NCI-H226 (cell line): ENCODE measurements at regions not wholly inside any gene's neighbourhood (a gene's known extent, or its start where the extent isn't known, plus 50 kb on each side); places are given as distances from the start of the nearest gene placed in this dataset.
"Not testable (repeated sequence)": the region's sequence is repeated elsewhere in the genome, so short reads cannot be mapped to it uniquely, and the experiment has no call there.

Experiments used
- DNase-seq: peaks from one replicate; pipeline ENCODE4 v3.0.0-alpha.2; 2015

GRCh38 chr13:44697058-44697457 is 120.9 kb upstream of the TSC22D1 start:
- DNase-seq = no peak

- no peak for DNase-seq
These were observed 119.4 kb upstream of the TSC22D1 start for GRCh38 chr13:44695520-44695919.

DNA sequence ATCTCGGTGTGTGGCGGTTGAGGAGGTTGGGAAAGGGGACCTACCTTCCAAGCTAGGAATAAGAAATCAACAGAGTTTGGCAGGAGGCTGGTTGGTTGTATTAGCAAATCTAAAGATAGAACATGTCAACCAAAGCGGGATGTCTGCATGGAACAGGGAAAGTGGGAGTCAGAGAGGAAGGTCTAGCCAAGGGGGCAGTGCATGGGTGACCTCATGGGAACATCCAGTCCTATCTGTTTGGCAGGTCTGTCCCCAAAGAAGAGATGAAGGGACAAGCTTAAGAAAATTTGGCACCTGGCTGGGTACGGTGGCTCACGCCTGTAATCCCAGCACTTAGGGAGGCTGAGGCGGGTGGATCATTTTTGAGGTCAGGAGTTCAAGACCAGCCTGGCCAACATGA is 118.7 kb upstream of the TSC22D1 start:
- DNase-seq = no peak

DNA sequence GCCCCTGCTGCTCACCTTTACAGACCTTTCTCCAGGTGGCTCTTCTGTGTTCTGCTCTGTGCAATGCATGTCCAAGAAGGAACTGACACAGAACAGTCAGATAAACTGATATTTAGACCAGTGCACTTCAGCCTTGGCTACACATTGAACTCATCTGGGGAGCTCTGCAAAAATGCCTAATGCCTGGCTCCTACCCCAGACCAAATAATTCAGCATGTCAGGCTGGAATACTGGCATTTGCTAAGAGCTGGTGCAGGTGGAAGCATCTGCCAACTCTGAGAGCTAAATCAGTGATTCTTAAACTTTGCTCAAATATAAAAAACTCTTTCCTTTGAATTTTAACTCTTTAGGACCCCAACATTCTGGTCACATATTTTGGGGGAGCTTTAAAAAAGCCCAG is 118.2 kb upstream of the TSC22D1 start:
- DNase-seq = no peak

- DNase-seq = no peak
These were observed 117.1 kb upstream of the TSC22D1 start for GRCh38 chr13:44693156-44693764.

GRCh38 chr13:44692173-44692713 is 116.1 kb upstream of the TSC22D1 start:
- DNase-seq = peak; percentile 36

- DNase-seq = no peak
These were observed 114.2 kb upstream of the TSC22D1 start for GRCh38 chr13:44690376-44690775.

DNA sequence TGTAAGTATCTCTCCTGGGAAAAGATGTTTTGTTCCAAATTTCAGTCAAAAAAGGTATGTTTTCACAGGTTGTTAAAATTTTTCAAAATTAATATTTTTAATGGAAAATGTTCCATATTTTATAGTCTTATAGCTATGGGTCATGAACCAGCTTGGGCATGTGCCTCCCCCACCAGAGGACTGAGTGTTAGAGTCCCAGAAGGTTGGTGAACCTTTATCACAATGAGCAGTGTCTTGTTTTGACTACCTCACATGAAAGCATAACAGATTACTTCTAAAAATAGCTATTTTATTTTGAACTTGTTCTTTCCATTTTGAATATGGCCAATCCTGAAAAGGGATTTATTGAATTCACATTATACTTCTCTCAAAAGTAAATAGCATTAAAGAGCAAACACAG is 112.5 kb upstream of the TSC22D1 start:
- DNase-seq = no peak

- DNase-seq = peak; percentile 42
These were observed 110.4 kb upstream of the TSC22D1 start for GRCh38 chr13:44686531-44686934.

- DNase-seq = peak; percentile 24
These were observed 109.5 kb upstream of the TSC22D1 start for GRCh38 chr13:44685641-44686040.

- DNase-seq = not testable (repeated sequence)
These were observed 106.3 kb upstream of the TSC22D1 start for GRCh38 chr13:44682416-44682815.

DNA sequence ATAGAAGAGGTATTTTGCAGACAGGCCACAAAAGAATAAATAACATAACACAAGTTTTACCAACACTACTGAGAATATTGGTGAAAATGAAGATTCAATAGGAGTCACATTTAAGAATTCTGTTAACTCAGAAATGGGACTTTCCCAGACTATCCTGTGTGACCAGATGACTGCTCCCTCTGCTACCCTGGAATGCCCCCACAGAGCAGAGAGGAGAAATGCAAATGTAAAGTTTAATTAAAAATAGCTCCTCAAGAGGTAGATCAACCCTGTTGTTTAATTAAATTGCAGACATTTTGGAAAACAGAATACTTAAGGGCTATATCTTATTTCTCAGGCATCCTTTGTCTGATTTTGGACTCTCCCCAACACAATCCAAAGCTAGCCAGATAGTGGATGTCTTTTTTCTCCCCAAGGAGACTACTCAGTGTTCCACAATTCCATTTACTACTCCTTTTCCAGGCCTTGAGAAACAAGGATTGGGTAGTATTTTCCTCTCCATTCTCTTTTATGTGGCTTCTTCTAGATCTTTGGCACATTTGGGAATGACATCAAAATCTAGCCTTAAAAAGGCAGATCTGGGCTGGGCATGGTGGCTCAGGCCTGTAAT is 104.7 kb upstream of the TSC22D1 start:
- no peak for DNase-seq

DNA sequence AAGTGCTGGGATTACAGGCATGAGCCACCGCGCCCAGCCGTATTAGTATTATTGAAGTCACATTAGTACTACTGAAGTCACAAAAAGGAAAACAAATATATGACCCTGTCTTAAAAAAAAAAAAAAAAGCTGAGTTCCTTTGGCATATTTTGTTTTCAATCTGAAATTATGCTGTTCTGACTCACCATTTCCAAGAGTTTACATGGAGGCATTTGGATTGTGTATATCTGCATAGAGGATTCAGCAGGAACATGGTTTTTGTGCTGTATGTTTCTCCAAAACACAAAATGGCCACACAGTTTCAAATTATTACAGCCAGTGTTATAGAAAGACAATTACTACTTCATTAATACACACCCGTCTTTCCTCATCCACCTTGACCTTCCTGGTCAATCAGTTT is 103.5 kb upstream of the TSC22D1 start:
- DNase-seq = no peak

GRCh38 chr13:44678197-44678596 is 102.1 kb upstream of the TSC22D1 start:
- no peak for DNase-seq

GRCh38 chr13:44676534-44676933 is 100.4 kb upstream of the TSC22D1 start:
- DNase-seq = no peak

- no peak for DNase-seq
These were observed 93.4 kb upstream of the TSC22D1 start for GRCh38 chr13:44669534-44669933.

DNA sequence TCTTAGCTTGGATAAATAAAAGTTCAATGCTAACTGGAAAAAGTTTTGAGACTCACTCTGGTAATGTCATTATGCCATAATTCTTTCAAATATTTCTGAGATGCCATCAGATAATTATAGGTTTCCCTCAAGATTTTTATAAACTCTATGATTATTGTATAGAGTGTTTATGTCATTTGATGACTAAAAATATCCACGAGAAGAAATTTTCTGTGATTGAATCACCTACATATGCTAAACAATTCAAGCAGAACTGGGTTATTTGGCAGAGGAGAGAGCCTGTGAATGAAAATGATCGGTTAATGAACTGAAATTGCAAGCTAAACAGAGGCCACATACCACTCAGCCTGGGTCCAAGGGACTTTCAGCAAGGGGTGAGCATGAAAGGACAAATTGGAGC is 92.6 kb upstream of the TSC22D1 start:
- no peak for DNase-seq

GRCh38 chr13:44667943-44668342 is 91.8 kb upstream of the TSC22D1 start:
- no peak for DNase-seq

GRCh38 chr13:44666538-44666937 is 90.4 kb upstream of the TSC22D1 start:
- peak; percentile 67 for DNase-seq

DNA sequence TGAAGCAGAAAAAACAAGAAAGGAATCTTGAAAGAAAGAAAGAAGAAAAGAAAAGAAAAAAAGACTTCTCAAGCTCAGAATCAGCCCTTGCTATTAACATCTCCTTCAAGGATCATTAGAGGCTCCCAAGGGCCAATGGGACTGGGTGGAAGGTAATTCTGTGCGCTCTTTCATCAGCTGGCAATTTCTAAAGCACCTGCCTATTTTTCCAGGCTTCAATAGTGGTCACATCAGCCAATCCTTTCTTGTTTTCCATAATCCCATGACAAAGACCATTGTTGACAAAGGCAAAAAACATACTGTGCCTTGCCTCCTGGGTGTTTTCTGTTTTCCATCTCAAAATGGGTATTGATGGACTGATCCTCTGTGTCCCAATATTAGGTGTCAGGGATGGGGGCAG is 88.2 kb upstream of the TSC22D1 start:
- no peak for DNase-seq

DNA sequence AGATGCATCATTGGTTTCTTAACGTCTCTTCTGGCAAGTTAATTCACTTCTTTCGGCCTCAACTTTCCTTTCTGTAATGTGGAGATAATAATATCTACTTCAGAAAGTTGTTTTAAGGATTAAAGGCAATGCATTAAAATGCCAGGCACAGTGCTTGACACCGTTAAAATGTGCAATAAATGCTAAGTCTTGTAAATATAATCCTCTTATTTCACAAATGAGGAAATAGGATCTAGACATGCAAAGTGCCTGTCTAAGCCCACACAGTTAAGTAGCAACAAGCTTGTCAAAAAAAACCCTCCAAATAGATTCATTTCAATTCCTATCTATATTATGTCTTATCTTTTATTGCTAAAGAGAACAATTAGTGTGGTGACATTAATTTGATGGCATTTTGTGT is 86.4 kb upstream of the TSC22D1 start:
- DNase-seq = no peak

DNA sequence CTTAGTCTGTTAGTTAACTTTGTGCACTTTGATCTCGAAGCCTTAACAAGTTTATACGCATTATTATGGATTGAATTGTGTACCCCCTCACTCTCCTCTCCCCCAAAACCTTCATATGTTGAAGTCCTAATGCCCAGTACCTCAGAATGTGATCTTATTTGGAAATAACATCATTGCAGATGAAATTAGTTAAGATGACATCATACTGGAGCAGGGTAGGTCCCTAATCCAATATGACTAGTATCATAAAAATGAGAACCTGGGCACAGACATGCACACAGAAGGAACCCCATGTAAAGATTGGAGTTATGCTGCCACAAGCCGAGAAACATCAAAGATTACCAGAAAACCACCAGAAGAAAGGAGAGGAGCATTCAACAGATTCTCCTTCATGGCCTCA is 85.8 kb upstream of the TSC22D1 start:
- no peak for DNase-seq

- DNase-seq = no peak
These were observed 83.9 kb upstream of the TSC22D1 start for GRCh38 chr13:44660050-44660449.

DNA sequence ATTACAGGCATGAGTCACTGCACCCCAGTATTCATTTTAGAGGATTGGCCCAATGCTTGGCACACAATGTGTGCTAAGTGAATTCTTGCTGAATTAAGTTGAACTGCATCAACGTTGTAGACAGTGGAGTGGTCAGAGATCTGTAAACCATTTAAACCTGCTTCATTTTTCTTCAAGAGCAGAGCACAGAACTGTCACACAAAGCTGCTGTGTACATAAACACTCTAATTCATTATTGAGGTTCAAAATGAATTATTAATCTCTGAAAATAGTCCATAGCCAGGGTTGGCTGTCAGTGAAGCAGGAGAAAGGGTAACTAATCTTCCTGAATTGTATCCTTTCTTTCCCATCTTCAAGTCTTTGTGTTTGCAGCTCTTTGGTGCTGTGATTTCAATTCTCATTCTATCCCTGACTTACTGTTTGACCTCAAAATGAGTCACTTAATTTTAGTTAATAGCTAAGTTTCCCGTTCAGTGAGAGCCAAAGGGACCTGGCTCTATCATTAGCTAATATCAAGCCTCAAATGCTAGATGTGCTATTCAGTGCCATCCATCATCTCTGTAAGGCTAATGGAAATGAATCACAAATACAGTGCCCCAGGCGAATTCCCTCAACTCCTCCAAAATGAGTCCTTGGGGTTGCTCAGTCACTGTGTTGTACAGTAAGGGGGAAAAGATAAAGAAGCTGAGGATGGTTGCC is 77.0 kb upstream of the TSC22D1 start:
- DNase-seq = peak; percentile 42
